ENCODE measurements at regions not wholly inside any gene's neighbourhood (a gene's known extent, or its start where the extent isn't known, plus 50 kb on each side); places are given as distances from the start of the nearest gene placed in this dataset.

DNA sequence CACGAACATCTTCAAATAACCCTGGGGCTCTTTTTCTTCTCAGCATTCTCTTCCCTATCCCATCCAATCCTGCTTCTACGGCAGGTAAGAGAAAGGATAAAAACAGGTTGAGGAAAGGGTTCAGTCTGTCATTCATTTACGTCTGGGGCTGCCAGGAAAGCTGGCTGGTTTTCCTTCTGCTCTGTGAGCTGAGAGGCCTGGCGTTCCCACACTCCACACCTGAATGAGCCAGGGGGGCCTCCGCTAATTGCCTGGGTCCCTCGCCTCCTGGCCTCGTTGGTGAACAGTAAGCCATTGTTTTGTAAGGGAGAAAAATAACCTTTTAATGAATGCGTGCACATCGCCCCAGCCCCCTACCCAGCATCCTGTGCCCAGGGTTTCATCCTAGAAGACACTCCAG lies 70.8 kb upstream of the SIM2 start:
- in situ Hi-C loops (cut with MboI; ENCODE audit: low sequenced_read_pairs) = no loop called here

DNA sequence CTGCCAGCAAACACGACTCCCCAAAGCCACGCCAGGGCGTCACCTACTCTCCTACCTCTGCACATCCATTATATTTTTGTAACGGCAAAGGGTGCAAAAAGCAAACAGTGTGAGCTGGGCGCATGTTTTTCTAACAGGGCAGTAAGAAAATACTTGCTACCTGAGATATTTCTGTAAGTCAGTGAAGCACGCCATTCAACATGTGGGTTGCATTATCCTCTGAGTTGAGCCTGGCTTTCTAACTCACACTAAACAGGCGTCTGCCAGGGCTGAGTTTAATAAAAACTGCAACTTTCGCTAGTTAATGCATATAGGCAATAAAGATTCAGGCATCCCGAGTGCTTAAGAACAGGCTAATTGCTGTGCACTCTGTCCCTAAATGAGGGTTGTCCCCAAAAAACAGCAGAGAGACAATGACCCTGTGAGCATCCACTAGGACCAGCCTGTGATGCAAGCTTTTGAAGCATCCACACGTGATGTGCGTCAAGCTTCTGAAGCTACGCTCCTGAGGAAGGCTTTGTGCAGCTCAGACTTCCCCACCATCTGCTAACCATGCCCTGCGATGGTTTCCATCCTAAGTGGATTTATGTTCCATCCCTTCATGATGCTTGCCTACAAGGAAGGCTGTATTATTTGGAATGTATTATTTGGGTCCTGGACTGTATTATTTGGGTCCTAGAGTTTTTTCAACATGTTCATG lies 70.0 kb upstream of the SIM2 start:
- in situ Hi-C loops (cut with MboI; ENCODE audit: low sequenced_read_pairs) = no loop called here

- in situ Hi-C loops (cut with MboI; ENCODE audit: low sequenced_read_pairs) = loop anchor here (10.0 kb wide), 1 partner anchor 304 kb away; no protein-coding TSS in a partner anchor
Observed at GRCh38 chr21:36630485-36631206, 68.3 kb upstream of the SIM2 start.

DNA sequence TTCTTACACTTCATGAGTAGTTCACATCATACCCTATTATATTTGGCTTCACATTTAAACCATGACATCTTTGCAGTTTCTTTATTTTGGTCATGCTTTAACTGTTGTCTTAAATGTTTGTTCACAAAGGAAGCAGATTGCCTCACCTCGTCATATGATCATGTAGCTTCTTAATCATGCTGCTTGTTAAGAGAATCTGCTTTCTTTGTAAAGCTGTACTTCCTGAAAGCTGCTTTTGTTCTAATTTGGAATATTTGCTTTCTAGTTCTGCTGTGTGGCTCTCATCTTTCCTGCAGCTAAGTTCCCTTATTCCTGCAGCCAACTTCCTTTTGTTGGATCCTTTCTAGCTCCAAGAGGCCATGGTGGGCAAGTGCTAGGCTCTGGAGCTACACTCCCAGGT lies 62.9 kb upstream of the SIM2 start:
- in situ Hi-C loops (cut with MboI; ENCODE audit: low sequenced_read_pairs) = loop anchor here (10.0 kb wide), 1 partner anchor 299 kb away; no protein-coding TSS in a partner anchor

DNA sequence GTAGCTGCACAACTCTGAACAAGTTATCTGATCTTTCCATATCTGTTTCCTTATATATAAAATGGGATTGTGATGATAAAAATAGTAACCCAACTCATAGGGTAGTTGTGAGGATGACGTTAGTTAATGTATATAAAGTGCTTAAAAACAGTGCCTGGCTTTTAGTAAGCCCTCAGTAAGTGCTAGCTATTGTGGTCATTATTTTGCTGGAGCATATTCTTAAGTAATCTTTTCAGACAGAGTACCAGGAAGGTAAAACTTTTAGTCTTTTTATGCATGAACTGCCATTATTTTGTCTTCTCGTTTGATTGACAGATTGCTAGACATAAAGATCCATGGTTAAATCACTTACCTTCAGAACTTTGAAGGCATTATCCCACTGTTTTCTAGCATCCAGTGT lies 62.5 kb upstream of the SIM2 start:
- in situ Hi-C loops (cut with MboI; ENCODE audit: low sequenced_read_pairs) = loop anchor here (10.0 kb wide), 1 partner anchor 298 kb away; no protein-coding TSS in a partner anchor

DNA sequence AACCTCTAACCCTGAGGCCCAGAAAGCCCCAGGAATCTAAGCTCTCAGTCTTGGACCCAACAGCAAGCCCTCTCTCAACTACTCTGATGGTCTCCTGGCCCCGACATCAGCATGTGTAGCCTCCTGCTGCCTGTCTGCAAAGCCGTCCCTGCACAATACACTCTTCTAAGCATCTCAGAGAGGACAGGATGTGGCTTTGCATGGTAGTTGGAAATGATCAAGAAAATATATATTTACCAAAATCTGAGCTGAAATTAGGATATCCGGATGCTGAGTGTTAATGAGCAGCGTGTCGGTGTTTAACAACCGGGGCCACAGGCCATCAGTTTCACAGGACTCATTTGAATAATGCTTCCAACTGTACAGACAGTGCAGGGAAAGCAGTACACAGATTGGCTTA lies 59.1 kb upstream of the SIM2 start:
- in situ Hi-C loops (cut with MboI; ENCODE audit: low sequenced_read_pairs) = loop anchor here (10.0 kb wide), 1 partner anchor 295 kb away; no protein-coding TSS in a partner anchor

DNA sequence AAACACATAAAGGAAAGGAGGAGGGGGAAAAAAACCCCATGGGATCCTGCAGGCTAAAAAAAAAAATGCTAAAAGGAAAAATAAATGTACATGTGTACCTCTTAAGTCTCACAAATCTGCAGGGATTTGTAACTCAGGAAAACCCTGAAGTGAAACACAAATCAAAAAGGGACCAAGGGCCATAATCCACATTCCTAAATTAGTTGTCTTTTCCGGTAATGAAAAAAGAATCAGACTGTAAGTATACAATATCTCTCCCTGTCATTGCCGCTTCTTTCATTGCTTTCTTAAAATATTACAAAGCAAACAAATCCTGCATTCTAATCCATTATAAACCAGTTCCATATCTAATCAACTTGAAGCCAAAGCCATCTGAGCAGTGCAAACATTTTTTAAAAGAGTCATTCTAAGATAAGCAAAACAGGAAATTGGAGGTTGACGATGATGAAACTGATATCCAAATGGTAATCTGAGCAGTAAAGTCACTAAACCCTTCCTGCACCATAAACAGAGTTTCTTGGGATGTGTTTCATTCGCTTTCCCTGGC lies 58.7 kb upstream of the SIM2 start:
- in situ Hi-C loops (cut with MboI; ENCODE audit: low sequenced_read_pairs) = no loop called here

GRCh38 chr21:36640721-36641244 lies 58.1 kb upstream of the SIM2 start:
- in situ Hi-C loops (cut with MboI; ENCODE audit: low sequenced_read_pairs) = no loop called here

DNA sequence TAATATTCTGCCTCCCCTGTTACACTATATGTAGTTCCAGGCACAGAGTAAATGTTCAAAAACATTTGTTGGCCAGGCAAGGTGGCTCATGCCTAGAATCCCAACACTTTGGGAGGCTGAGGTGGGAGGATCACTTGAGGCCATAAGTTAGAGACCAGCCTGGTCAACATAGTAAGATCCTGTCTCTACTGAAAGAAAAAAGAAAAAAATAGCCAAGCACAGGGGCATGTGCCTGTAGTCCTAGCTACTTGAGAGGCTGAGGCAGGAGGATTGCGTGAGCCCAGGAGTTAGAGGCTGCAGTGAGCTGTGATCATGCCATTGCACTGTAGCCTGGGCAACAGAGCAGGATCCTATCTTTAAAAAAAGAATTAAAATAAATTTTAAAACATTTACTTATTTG lies 57.6 kb upstream of the SIM2 start:
- in situ Hi-C loops (cut with MboI; ENCODE audit: low sequenced_read_pairs) = no loop called here

- in situ Hi-C loops (cut with MboI; ENCODE audit: low sequenced_read_pairs) = no loop called here
Observed at GRCh38 chr21:36641886-36642285, 57.0 kb upstream of the SIM2 start.

DNA sequence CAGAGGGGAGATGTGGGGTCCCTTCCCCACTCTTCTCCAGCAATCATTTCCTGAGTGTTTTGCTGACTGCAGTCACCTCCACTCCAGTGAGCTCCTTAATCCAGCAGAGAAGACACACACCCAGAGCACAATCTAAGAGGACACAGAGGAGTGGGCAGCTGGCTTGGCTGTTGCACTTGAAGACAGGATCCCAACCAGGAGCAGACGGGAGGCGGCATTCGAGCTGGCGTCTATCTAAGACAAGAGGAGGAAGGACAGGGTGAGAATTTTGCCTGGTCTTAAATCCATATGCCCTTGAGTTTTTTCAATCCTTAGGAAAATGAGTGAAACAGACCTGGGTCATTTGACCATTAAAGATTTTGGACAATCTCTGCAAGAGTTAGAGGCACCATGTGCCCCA lies 56.1 kb upstream of the SIM2 start:
- in situ Hi-C loops (cut with MboI; ENCODE audit: low sequenced_read_pairs) = no loop called here

DNA sequence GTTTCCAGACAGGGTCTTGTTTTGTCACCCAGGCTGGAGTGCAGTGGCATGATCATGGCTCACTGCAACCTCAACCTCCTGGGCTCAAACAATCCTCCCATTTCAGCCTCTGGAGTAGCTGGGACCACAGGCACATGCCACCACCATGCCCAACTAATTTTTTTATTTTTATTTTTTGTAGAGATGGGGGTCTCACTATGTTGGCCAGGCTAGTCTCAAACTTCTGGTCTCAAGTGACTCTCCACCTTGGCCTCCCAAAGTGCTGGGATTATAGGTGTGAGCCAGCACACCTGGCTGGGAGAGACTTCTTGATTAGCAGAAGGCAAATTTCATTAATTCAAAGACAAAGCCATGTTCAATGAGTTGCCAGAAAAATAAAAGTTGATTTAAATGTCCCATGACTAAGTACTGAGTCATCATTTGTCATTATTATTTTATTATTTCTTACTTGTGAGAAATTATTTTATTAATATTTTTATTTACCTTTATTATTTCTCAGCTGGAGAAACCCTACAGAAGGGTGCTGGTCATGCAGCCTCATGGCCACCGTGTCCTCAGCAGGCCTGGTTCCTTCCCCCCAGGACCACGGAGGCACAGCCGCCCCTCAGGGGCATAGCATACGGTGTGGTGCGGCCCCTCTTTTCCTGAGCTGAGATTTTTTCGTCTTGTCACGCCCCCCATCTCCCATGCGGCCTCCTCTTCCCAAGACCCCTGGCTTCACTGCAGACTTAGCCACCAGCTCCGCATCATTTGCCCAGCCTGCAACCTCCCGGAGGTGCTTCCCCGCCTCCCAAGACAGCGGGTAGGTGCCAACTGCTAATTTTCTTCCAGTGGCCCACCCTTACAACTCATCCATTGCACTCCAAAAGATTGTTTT lies 55.3 kb upstream of the SIM2 start:
- in situ Hi-C loops (cut with MboI; ENCODE audit: low sequenced_read_pairs) = no loop called here

DNA sequence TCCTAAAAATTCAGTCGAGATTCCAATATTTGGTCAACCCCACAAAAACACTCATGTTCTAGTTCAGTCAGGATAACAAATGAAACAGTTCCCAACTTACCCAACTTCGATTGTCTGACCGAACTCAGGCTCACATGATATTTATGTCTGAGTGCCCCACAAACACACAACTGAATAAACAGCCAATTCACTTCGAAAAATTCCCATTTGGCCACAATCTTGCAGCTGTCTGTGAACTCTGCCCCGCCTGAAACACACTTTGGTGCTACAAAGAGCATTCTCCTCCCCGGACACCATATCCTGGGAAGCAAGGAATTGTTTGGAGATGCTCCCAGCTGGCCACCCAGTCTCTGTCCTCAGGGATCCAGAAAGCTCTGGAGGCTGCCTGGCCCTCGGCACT lies 52.9 kb upstream of the SIM2 start:
- in situ Hi-C loops (cut with MboI; ENCODE audit: low sequenced_read_pairs) = no loop called here

DNA sequence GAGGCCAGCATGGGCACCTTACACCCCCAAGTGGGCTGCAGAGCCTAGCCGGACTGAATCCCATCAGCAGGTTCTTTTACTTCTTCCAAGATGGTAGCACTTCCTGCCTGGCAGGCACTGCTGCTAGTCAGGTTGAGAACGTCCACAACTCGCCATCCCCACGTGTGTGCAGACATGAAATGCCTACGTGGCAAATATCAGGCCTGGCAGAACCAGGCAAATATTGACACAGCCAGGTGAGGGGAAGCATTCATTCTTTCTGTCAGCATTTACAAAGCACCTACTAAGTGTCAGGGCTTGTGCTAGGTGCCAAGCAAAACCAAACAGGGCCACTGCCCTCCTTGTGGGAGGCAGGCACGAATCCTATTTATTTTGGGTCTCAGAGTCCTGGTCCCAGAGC lies 52.3 kb upstream of the SIM2 start:
- in situ Hi-C loops (cut with MboI; ENCODE audit: low sequenced_read_pairs) = no loop called here

DNA sequence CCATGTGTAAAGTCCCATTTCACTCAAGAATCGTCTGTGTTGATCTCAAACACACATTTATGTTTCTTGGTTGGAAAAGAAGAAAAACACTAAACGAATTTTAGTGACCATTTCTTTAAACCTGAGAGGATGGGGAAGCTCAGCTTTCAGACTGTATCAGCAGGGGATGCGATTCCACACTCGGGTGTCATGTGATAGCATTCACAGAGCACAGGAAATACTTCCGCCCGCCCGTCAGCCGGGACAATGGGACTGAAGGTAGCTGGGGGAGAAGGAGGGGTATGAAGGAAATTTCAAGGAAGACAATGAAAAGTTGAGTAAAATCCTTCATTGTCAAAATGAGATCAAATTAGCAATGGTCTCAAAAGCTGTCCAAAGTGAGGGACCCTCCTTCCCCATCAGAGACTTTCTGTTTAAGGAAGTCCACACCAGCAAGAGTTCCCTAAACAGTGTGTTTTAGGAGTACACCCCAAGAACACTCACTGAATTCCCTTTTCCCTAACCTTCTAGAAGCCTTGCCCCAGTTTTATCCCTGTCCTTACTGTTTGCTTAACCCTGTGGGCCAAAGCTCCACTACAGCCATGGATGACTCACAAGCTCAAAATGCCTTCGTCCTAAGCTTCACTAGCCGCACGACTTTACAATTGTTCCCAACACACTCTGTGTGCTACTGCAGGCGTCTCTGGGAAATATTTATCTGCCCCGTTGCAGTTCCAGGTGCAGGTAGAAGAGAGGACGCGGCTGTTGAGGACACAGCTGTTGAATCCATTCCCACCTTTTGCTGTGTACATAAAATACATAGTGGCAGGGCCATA lies 51.4 kb upstream of the SIM2 start:
- in situ Hi-C loops (cut with MboI; ENCODE audit: low sequenced_read_pairs) = no loop called here
